ENCODE measurements at regions not wholly inside any gene's neighbourhood (a gene's known extent, or its start where the extent isn't known, plus 50 kb on each side); places are given as distances from the start of the nearest gene placed in this dataset.
"Not testable (repeated sequence)": the region's sequence is repeated elsewhere in the genome, so short reads cannot be mapped to it uniquely, and the experiment has no call there.

DNA sequence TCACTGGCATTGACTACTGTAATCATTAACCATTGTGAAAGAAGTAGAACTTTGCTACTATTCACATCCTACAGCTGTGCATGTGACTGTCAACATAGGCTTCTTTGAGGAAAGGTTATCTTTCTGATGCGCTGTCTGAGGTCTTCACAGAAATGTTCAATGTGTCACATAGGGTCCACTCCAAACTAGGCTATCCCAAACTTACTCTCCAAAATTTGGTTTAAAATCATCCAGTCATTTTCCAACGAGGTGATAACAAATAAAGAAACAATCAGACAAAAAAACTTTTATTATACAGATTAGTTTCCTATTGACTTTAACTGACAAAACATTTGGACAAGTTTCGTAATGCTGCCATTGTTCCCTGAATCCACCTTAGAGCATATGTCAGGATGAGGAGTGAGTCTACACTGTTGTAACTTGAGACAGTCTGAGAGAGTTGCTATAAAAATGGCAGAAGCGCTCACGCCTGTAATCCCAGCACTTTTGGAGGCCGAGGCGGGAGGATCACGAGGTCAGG lies 511.6 kb downstream of the PLOD2 start:
- no peak for DNase-seq

DNA sequence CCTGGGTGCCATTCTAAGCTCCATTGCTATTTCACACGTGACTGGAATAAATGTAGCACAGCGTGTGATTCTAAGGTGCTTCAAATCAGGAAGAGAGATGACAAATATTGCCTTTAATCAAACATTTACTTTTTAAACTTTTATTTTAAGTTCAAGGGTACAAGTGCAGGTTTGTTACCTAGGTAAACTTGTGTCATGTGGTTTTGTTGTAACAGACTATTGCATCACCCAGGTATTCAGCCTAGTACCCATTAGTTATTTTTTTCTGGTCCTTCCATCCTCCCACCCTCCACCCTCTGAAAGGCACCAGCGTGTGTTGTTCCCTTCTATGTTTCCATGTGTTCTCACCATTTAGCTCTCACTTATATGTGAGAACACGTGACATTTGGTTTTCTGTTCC lies 510.8 kb downstream of the PLOD2 start:
- DNase-seq = no peak

DNA sequence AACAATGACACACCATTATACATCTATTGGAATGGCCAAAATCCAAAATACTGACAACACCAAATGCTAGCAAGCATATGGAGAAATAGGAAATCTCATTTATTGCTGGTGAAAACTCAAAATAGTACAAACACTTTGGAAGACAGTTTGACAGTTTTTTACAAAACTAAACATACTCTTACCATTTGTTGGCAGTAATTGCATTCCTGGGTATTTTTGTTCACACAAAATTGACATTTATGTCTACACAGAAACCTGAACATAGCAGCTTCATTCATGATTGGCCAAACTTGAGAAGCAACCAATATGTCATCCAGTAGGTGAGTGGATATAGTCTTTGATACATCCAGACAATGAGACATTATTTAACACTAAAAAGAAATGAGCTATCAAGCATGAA lies 489.9 kb downstream of the PLOD2 start:
- DNase-seq = no peak

DNA sequence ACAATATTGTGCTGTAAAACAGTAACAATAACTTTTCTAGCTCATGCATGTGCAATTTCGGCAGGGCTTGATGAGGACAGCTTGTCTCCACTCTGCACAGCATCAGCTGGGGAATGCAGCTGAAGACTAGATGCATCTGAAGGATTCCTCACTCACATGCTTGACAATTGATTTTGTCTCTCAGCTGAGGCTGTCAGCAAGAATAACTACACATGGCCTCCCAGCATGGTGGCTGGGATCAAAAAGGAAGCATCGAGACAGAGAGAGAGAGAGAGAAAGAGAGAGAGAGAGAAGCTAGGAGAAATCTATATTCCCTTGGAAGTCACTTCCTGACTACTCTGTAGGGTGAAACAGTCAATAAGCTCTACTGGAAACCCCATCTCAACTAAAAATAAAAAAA lies 487.1 kb downstream of the PLOD2 start:
- no peak for DNase-seq

DNA sequence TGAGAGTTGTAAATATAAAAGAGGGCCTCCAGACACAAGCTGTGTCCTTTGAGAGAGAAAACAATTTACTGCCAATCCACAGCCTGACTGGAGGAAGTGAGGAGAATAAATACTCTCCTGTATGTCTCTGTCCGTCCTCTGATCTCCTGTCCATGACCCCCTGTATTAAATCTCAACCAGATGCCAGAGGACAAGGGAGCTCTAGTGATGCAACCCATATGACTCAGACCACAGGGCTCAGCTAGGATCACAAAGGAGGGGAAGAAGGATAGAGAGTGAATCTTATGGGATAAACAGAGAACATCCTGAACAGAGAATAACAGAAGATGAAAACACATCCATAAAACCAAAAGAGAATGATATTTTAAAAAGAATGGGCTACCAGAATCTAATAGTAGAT lies 482.6 kb downstream of the PLOD2 start:
- DNase-seq = no peak

DNA sequence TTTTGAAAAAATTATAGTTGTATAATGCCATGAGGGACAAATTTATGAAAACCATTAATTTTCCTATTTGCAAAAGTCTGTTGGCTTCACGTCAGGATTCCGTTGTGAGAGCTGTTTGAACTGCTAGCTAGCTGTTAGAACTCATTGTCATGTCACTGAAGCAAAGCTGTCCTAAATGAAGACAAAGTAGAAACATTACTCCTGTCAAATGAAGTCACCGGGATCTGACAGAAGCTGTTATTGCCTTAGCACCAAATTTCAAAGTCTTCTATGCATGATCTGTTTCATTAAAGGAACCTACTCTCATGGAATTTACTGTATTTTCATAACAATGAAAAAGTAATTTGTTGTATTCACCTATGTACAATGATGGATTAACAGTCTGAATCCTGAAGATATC lies 479.8 kb downstream of the PLOD2 start:
- DNase-seq = no peak

DNA sequence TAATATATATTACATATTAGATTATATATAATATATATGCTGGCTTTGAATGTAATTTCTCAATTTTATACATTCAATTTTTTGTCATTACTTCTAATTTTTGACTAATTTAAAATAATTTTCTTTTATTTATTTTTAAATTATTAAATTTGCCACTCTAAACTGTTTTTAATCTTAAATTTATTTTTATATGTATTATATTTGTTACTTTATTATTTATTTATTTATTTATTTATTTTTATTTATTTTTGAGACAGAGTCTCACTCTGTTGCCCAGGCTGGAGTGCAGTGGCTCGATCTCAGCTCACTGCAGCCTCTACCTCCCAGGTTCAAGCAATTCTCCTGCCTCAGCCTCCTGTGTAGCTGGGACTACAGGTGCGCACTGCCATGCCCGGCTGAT lies 473.0 kb downstream of the PLOD2 start:
- DNase-seq = not testable (repeated sequence)

DNA sequence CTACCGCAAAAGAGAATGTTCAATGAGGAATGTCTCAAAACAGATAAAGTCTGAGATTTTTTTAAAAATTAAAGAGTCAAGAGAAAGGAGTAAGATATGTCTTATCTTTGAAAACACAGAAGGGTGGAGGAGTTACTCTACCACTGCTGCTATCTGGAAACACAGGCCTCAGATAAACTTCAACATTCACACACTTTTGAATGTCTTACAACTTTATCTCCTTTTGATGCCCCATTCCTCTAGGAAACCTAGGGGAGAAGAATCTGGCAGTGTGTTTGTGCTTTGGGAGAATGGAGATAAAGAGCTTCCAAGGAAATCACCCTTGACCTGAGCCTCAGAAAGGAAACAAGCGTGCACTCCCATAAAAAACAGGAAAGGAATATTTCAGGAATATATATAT lies 468.2 kb downstream of the PLOD2 start:
- peak; percentile 16 for DNase-seq

DNA sequence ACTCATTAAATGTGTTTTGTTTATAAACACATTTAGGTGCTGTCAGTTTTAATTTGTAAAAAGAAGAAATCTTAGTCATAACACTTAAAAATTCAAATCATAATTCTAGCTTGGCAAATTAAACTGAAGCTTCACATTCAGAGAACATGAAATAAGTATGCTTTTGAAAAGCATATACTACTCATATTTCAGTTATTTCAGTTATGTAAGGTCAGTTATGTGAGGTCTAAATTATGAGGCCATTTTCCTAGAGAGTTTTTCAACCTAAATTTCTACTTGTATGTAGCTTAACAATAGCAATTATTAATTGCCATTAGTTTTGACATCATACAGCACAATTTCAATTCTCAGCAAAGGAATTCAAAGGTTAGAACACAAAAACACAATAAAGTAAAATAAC lies 465.0 kb downstream of the PLOD2 start:
- DNase-seq = no peak

DNA sequence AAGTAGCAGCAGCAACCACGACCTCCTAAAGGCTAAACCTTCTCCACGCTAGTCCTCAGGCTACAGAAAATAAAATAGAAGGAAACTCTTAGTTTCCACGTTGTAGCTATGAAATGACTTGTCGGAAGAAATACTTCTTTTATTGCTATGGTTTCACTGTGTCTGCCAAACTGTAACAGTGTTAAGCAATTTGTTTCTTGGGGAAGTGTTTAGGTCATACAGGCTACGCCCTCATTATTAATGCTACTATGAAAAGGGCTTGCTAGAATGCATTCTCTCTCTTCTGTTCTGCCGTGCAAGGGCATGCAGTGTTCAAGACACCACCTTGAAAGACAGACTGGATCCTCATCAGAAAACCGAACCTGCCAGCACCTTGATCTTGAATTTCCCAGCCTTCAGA lies 462.7 kb downstream of the PLOD2 start:
- no peak for DNase-seq

DNA sequence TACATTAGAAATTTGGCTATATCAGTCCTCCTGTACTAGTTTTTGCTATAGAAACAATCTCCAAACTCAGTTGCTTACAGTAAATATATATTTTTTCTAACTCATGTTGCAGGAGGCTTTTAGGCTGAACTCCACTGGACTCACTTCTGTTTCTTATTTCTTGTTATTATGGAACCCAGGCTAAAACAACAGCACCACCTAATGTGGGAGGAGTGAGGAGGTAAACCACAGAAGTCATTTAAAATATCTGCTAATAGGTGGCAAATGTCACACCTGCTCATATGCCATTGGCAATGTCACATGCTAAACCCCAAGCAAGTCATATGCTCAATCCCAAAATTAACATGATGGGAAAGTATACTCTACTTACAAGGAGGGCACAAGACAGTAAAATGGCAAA lies 462.2 kb downstream of the PLOD2 start:
- DNase-seq = no peak

DNA sequence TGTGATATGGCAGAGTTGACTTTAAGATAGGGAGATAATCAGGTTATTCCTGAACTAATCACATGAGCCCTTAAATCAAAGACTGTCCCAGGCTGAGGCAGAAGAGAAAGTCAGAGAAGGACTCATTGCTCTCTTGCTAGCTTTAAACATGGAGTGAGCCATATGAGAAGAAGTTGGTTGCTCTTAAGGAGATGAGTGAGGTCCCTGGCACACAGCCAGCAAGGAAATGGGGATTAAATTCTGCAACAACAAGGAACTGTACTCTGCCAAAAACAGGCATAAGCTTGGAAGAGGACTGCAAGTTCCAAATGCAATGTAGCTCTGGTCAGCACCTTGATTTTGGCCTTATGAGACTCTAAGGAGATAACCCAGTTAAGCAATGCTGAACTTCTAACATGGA lies 457.0 kb downstream of the PLOD2 start:
- no peak for DNase-seq

DNA sequence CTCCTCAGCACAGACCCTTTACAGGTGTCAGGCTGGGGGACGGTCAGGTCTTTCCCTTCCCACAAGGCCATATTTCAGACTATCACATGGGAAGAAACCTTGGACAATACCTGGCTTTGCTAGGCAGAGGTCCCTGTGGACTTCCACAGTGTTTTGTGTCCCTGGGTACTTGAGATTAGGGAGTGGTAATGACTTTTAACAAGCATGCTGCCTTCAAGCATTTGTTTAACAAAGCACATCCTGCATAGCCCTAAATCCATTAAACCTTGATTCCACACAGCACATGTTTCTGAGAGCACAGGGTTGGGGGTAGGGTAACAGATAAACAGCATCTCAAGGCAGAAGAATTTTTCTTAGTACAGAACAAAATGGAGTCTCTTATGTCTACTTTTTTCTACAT lies 451.2 kb downstream of the PLOD2 start:
- not testable (repeated sequence) for DNase-seq

DNA sequence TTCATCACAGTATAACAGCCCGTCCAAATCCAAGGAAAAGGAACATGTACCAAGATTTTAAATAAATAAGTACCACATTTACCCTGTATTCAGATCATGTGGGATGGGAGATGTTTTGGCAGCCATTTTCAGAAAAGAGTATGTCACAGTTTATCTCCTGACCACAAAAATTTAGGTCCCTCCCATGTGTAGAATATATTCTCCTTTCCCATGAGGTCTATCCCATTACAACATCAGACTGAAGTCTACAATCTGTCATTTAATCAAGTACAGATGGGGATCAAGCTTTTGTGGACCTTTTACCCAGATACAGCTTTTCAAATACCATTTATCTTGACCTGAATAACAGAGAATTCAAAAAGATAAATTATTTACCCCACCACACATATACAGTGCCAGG lies 444.5 kb downstream of the PLOD2 start:
- no peak for DNase-seq

DNA sequence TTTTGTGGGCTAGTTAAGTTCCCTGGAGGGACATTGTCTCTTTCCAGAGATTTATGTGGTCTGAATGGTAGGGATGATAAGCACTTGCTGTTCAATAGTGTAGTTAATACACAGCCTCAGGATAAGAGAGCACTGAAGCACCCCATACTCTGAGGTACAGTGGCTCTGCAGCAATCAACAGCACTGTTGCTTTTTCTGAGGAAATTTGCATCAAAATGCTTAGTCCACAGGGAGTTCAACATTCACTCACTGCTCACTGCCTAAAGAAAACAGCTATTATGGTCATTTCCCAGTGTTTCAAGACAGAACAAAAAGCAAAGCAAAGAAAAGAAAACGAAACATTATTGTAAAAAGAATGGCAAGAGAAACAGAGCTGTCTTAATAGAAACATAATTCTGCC lies 441.9 kb downstream of the PLOD2 start:
- no peak for DNase-seq

DNA sequence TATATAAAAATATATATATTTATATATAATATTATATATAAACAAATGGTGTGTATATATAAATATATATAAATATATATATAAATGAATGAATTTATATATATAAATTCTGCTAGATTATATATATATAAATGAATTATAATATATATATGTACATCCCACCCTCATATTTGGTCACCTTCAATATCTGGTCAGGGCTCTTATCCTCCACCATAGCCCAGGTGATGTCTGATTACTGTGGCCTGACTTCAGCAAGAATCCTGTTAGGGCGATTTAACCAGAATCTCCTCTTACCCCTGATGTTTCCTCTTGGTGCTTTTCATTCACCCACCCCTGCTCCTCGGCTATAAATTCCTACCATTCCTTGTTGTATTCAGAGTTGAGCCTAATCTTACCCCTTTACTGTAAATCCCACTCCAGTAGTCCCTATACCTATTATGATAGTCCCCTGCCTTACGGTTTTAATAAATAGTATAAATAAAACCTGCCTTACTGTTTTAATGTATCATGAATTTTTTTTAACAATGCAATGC lies 439.6 kb downstream of the PLOD2 start:
- DNase-seq = no peak

DNA sequence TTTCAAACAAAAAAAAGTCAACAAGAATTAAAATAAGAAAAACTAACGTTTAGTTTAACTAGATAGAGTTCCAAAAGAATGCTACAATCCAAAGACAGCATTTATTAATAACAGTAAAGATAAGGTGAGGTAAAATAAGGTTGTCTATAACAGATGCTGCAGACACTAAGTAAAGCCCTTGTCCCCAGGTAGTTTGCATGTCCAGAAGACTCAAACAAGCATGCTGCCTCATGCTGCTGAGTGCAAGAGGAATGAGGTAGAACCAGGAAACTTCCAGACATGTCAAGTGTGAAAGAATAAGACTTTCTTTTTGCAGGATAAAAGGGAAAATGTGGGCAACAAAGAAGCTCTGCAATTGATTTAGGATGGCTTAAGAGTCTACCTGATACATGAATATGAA lies 439.2 kb downstream of the PLOD2 start:
- DNase-seq = no peak

DNA sequence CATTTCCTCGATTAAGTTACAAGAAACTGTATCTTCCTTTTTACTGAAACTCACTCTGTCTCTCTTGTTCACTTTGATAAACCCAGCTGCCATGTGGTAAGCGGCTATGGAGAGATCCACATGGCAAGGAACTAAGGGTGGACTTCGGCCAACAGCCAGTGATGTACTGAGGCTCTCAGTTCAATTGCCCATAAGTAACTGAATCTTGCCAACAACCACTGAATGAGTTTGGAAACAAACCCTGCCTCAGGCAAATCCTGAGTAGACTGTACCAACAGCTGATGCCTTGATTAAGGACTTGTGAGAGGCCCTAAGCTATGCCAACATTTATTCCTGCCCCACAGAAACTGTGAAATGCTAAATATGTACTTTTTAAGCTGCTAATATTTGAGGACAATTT lies 433.5 kb downstream of the PLOD2 start:
- DNase-seq = no peak

DNA sequence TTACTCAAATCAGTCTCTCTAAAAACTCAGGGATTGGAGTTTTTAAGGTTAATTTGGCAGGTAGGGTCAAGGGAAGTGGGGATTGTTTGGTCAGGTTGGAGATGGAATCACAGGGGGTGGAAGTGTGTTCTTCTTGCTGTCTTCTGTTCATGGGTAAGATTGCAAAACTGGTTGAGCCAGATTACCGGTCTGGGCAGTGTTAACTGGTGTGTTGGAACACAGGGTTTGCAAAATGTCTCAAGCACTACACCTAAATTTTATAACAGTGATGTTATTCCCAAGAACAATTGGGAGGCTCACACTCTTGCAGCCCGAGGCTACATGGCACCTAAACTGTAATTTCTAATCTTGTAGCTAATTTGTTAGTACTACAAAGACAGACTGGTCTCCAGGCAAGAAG lies 425.4 kb downstream of the PLOD2 start:
- no peak for DNase-seq

DNA sequence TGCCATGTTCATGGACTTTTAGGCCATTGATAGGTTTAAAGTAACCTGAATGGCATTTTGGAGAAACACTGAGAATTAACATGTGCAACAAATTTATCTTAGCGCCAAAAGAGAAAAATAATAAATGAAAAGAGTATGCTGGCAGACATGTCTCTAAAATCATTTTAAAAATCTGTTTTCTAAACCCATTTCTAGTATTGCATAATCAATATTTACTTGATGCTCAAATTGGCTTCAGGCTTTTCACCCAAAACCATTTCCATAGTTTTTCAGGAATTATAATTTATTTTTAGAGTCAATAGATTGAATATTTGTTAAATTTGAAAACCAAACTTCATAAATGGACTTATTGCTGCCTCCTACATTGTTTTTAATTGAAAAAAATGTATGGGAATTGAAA lies 423.0 kb downstream of the PLOD2 start:
- no peak for DNase-seq

DNA sequence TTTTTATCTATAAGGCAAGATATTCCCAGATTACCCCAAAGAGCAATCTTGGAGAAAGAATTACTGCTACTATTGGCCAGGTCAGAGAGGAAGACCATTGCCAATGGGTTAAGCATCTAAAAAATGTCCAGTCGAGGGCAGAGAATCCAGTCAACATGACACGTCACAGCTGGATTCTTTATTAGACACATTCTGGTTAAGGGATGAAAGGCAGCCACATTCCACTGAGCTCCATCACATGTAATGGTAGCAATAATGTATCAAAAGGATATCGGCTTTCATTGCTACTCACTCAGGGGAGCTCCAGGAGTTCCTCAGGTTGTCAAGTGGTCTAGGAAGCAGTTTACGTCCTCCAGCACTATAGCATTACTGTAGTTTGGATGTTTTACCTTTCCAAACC lies 421.1 kb downstream of the PLOD2 start:
- no peak for DNase-seq

DNA sequence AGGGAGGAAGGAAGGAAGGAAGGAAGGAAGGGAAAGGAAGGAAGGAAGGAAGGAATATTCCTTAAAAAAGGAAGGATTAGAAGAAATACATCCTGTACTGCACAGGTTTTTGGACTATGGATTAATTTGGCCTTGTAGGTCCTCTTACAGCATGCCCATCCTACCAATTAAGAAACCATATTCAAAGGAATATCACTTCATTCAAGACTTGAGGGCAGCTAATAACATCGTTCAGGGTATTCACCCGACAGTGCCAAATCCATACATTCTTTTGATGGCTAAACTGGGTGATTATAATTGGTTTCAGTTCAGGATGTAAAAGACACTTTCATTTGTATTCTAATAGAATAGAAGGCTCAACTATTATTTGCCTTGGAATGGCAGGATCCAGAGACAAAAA lies 410.3 kb downstream of the PLOD2 start:
- DNase-seq = no peak

DNA sequence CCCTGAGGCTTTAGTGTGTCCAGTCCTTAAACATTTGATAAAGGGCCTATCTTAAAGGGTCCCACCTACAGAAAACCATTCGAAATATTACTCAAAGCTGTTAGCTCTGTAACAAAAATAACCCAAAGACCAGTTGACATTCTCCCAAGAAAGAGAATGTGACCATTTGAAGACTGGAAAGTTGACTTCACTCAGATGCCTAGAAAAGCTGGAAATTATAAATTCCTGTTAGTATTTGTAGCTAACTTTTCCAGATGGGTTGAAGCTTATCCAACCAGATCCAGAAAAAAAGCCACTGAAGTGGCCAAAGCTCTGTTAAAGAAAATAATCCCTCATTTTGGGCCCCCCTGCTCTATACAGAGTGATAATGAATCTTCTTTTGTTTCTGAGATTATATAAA lies 408.4 kb downstream of the PLOD2 start:
- DNase-seq = no peak

DNA sequence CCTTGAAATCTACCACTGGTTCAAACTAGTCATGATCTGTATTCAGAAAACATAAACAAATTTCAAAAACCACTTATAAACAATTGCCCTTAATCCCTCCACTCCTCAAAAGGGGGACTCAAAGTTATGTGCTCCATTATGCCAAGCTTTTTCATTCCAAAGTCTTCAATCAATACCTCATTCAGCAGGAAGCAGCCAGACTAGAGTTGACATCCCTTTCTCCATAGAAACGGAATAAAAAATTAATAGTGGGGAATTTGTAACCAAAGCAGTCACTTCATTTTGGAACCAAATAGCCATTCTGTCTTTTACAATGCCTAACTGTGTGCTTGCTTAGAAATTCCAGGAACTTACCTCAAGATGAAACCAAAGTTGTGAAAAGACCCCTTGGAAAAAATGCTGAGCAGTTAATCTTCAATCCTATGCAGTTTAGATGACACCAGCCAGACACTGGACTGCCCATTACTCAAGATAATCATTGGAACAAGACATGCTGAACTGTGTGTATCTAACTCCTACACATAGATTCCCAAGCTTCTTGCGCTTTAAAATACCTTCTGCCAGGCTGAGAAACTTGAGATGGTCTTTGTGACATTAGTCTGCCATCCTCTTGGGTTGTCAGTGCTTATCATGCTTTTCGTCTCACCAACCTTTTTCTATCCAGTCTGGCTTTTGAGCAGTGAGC lies 406.2 kb downstream of the PLOD2 start:
- DNase-seq = no peak

DNA sequence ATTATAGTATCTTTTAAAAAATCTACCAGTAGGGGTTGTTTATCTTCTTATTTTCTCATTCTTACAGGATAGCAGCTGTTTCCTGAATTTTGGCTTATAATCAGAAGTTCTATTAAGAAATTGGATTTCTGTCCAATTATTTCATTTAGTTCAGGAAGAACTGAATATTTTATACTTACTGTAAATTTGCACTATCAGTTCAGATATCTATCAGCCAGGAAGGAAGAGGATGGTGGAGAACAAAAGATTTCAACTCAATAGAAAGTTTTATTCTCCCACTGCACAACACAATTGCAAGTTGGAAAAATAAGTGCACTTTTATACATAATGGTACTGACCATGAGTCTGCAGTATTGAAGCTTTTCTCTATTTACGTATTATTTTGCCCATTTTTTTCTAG lies 400.9 kb downstream of the PLOD2 start:
- no peak for DNase-seq

All from hematopoietic multipotent progenitor cell treated with erythropoietin and hydrocortisone succinate and interleukin-3 and kit ligand, for 4 days (in vitro differentiated cells).